ENCODE measurements at regions not wholly inside any gene's neighbourhood (a gene's known extent, or its start where the extent isn't known, plus 50 kb on each side); places are given as distances from the start of the nearest gene placed in this dataset.
"Not testable (repeated sequence)": the region's sequence is repeated elsewhere in the genome, so short reads cannot be mapped to it uniquely, and the experiment has no call there.

- H3K4me3 ChIP-seq (replicated peaks; ENCODE audit: low read depth, low read length): no peak overlapping the region
- TF ChIP-seq CTCF (IDR thresholded peaks at IDR 0.05; ENCODE audit: low read depth, low read length, missing control alignments): no peak
- no peak for DNase-seq (ENCODE audit: extremely low read depth, low read depth)
Observed at GRCh38 chr9:11701706-11702105, 991.5 kb upstream of the TYRP1 start.

DNA sequence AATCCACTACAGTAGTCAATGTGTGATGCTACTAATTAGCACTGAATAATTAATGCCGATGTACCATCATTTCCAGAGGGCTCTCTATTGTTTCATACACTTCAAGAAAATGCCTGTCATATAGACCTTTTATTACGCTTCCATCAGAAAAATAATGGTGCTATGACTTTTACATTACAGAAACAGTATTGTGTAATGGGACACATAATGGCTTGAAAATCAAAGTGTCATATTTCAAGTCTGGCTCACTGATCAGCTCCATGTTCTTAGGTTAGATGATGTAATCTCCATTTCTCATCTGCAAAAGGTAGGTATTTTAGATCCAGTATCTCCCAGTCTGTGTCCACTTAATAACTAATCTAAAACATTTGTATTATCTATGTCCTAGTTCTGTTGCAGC is 990.6 kb upstream of the TYRP1 start:
- DNase-seq (ENCODE audit: extremely low read depth, low read depth): no peak
- TF ChIP-seq CTCF (IDR thresholded peaks at IDR 0.05; ENCODE audit: low read depth, low read length, missing control alignments): no peak
- H3K4me3 ChIP-seq (replicated peaks; ENCODE audit: low read depth, low read length): no peak overlapping the region

- DNase-seq (ENCODE audit: extremely low read depth, low read depth); H3K4me3 ChIP-seq (replicated peaks; ENCODE audit: low read depth, low read length): not testable (repeated sequence)
Observed at GRCh38 chr9:11704198-11704597, 989.0 kb upstream of the TYRP1 start.

GRCh38 chr9:11708899-11709298 is 984.3 kb upstream of the TYRP1 start:
- no peak for TF ChIP-seq CTCF (IDR thresholded peaks at IDR 0.05; ENCODE audit: low read depth, low read length, missing control alignments)
- DNase-seq (ENCODE audit: extremely low read depth, low read depth): no peak
- no peak overlapping the region for H3K4me3 ChIP-seq (replicated peaks; ENCODE audit: low read depth, low read length)

GRCh38 chr9:11709567-11709966 is 983.6 kb upstream of the TYRP1 start:
- DNase-seq (ENCODE audit: extremely low read depth, low read depth): no peak
- TF ChIP-seq CTCF (IDR thresholded peaks at IDR 0.05; ENCODE audit: low read depth, low read length, missing control alignments): no peak
- no peak overlapping the region for H3K4me3 ChIP-seq (replicated peaks; ENCODE audit: low read depth, low read length)

DNA sequence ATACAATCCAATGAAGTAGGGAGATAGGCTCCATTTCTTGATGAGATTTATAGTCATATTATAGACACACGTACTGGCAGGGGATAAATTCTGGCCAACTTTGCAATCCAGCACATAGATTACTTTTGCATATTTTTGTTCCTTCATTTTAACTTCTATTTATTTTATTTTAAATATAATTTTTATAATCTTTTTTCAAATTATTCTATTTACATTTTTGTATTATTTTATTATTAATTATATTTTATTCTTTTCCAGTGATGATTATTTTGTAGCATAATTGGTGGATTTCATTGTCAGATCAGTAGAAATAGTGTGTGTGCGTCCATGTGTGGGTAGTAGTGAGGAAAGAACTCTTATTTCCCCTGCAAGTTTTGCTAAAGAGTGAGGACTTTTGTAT is 980.1 kb upstream of the TYRP1 start:
- no peak for DNase-seq (ENCODE audit: extremely low read depth, low read depth)
- H3K4me3 ChIP-seq (replicated peaks; ENCODE audit: low read depth, low read length): no peak overlapping the region
- TF ChIP-seq CTCF (IDR thresholded peaks at IDR 0.05; ENCODE audit: low read depth, low read length, missing control alignments): no peak

DNA sequence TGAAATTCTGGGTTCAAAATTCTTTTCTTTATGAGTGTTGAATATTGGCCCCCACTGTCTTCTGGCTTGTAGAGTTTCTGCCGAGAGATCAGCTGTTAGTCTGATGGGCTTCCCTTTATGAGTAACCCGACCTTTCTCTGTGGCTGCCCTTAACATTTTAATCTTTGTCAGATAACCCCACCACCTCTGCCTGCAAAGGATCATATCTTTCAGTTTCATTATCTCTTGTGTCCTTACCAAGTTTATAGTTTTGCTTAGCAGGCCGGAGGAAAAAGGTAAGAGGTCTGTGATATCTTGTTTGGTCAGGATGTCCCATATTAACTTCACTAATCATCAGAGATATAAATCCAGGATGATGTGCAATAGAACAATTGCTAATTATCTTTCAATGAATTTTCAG is 970.2 kb upstream of the TYRP1 start:
- no peak overlapping the region for H3K4me3 ChIP-seq (replicated peaks; ENCODE audit: low read depth, low read length)
- DNase-seq (ENCODE audit: extremely low read depth, low read depth): no peak
- no peak for TF ChIP-seq CTCF (IDR thresholded peaks at IDR 0.05; ENCODE audit: low read depth, low read length, missing control alignments)

Data from HFF-Myc (cell line).